Astrocyte of the cerebellum (primary cell): ENCODE measurements at regions not wholly inside any gene's neighbourhood (a gene's known extent, or its start where the extent isn't known, plus 50 kb on each side); places are given as distances from the start of the nearest gene placed in this dataset.

Source experiments
- DNase-seq: peaks from one replicate; pipeline ENCODE4 v3.0.0-alpha.2; 2011; ENCODE audit warnings: low read depth
- H3K4me3 ChIP-seq: 2 replicates; pipeline ENCODE4 v1.5.1; 2011; ENCODE audit warnings: mild to moderate bottlenecking, low read depth, low read length, moderate library complexity
- CTCF ChIP-seq: IDR thresholded peaks from 2 replicates; pipeline ENCODE4 v1.5.1; 2012; ENCODE audit warnings: low read length, low read depth, moderate library complexity, mild to moderate bottlenecking; ENCODE audit errors: missing control alignments
- in situ Hi-C: cut with HindIII; loops from 2 replicates; pipeline ENCODE4 v1.10.0; 2017; ENCODE audit warnings: low sequenced_read_pairs

GRCh38 chrX:110420771-110421499 lies 62.3 kb downstream of the RTL9 start:
- TF ChIP-seq CTCF: peak; percentile 33
- H3K4me3 ChIP-seq: no peak overlapping the region
- in situ Hi-C loops: loop anchor here (25.0 kb wide), 1 partner anchor 234 kb away; no protein-coding TSS in a partner anchor
- DNase-seq: no peak

- TF ChIP-seq CTCF: no peak
- no peak for DNase-seq
- in situ Hi-C loops: loop anchor here (25.0 kb wide), 1 partner anchor 234 kb away; no protein-coding TSS in a partner anchor
- H3K4me3 ChIP-seq: no peak overlapping the region
These were observed 63.1 kb downstream of the RTL9 start for GRCh38 chrX:110421500-110422455.

- H3K4me3 ChIP-seq: no peak overlapping the region
- in situ Hi-C loops: no loop called here
- DNase-seq: no peak
- TF ChIP-seq CTCF: no peak
These were observed 66.8 kb downstream of the RTL9 start for GRCh38 chrX:110425222-110426154.

- DNase-seq: no peak
- TF ChIP-seq CTCF: no peak
- H3K4me3 ChIP-seq: no peak overlapping the region
- in situ Hi-C loops: no loop called here
These were observed 67.5 kb downstream of the RTL9 start for GRCh38 chrX:110426155-110426504.

- no peak for TF ChIP-seq CTCF
- no peak for DNase-seq
- in situ Hi-C loops: no loop called here
- no peak overlapping the region for H3K4me3 ChIP-seq
These were observed 68.4 kb downstream of the RTL9 start for GRCh38 chrX:110427076-110427475.

GRCh38 chrX:110428144-110428543 lies 69.5 kb downstream of the RTL9 start:
- no peak for TF ChIP-seq CTCF
- DNase-seq: no peak
- in situ Hi-C loops: no loop called here
- no peak overlapping the region for H3K4me3 ChIP-seq
